ENCODE measurements at regions not wholly inside any gene's neighbourhood (a gene's known extent, or its start where the extent isn't known, plus 50 kb on each side); places are given as distances from the start of the nearest gene placed in this dataset.

- H3K4me1 ChIP-seq (ENCODE audit: insufficient read depth): no peaks in the 10 kb centered on the region
- no peak overlapping the region for H3K27ac ChIP-seq (ENCODE audit: low read depth)
- no peaks in the 10 kb centered on the region for H3K36me3 ChIP-seq (ENCODE audit: insufficient read depth)
- no peak overlapping the region for H3K4me3 ChIP-seq (ENCODE audit: low read depth, low read length)
- no peak for DNase-seq (ENCODE audit: extremely low spot score)
- 89% methylated on average over 7 of the region's 7 CpGs for WGBS
These were observed 566.7 kb downstream of the CCDC171 start for GRCh38 chr9:16119261-16120230.

- 75% methylated on average over 4 of the region's 4 CpGs for WGBS
- no peak overlapping the region for H3K27ac ChIP-seq (ENCODE audit: low read depth)
- no peaks in the 10 kb centered on the region for H3K36me3 ChIP-seq (ENCODE audit: insufficient read depth)
- H3K4me1 ChIP-seq (ENCODE audit: insufficient read depth): no peaks in the 10 kb centered on the region
- DNase-seq (ENCODE audit: extremely low spot score): no peak
- H3K4me3 ChIP-seq (ENCODE audit: low read depth, low read length): no peak overlapping the region
These were observed 567.4 kb downstream of the CCDC171 start for GRCh38 chr9:16120231-16120641.

- no peak for DNase-seq (ENCODE audit: extremely low spot score)
- H3K4me1 ChIP-seq (ENCODE audit: insufficient read depth): no peaks in the 10 kb centered on the region
- H3K36me3 ChIP-seq (ENCODE audit: insufficient read depth): no peaks in the 10 kb centered on the region
- H3K4me3 ChIP-seq (ENCODE audit: low read depth, low read length): no peak overlapping the region
- WGBS: 94% methylated on average over 7 of the region's 7 CpGs
- H3K27ac ChIP-seq (ENCODE audit: low read depth): no peak overlapping the region
These were observed 567.9 kb downstream of the CCDC171 start for GRCh38 chr9:16120727-16121126.

GRCh38 chr9:16121168-16121567 lies 568.3 kb downstream of the CCDC171 start:
- Histone ChIP-seq H3K27ac (ENCODE audit: low read depth) (no peak overlapping the region), H3K4me3 (ENCODE audit: low read depth, low read length) (no peak overlapping the region), H3K4me1 (ENCODE audit: insufficient read depth) (no peaks in the 10 kb centered on the region), H3K36me3 (ENCODE audit: insufficient read depth) (no peaks in the 10 kb centered on the region)
- 87% methylated on average over 9 of the region's 9 CpGs for WGBS
- no peak for DNase-seq (ENCODE audit: extremely low spot score)

- Histone ChIP-seq H3K4me3 (ENCODE audit: low read depth, low read length) (no peak overlapping the region), H3K27ac (ENCODE audit: low read depth) (no peak overlapping the region), H3K4me1 (ENCODE audit: insufficient read depth) (no peaks in the 10 kb centered on the region), H3K36me3 (ENCODE audit: insufficient read depth) (no peaks in the 10 kb centered on the region)
- 77% methylated on average over 7 of the region's 7 CpGs for WGBS
- no peak for DNase-seq (ENCODE audit: extremely low spot score)
These were observed 568.9 kb downstream of the CCDC171 start for GRCh38 chr9:16121601-16122286.

- Histone ChIP-seq H3K27ac (ENCODE audit: low read depth) (no peak overlapping the region), H3K4me1 (ENCODE audit: insufficient read depth) (no peaks in the 10 kb centered on the region), H3K36me3 (ENCODE audit: insufficient read depth) (no peaks in the 10 kb centered on the region), H3K4me3 (ENCODE audit: low read depth, low read length) (no peak overlapping the region)
- no peak for DNase-seq (ENCODE audit: extremely low spot score)
- WGBS: 95% methylated on average over 2 of the region's 2 CpGs
These were observed 572.8 kb downstream of the CCDC171 start for GRCh38 chr9:16125629-16126028.

- H3K4me3 ChIP-seq (ENCODE audit: low read depth, low read length): no peak overlapping the region
These were observed 573.2 kb downstream of the CCDC171 start for GRCh38 chr9:16126042-16126441.

GRCh38 chr9:16128003-16128402 lies 575.2 kb downstream of the CCDC171 start:
- H3K36me3 ChIP-seq (ENCODE audit: insufficient read depth): no peaks in the 10 kb centered on the region
- H3K4me1 ChIP-seq (ENCODE audit: insufficient read depth): no peaks in the 10 kb centered on the region
- no peak for DNase-seq (ENCODE audit: extremely low spot score)
- H3K4me3 ChIP-seq (ENCODE audit: low read depth, low read length): no peak overlapping the region
- WGBS: 95% methylated on average over 6 of the region's 6 CpGs
- no peak overlapping the region for H3K27ac ChIP-seq (ENCODE audit: low read depth)

More at GRCh38 chr9:16126042-16126441, 573.2 kb downstream of the CCDC171 start:
- no peaks in the 10 kb centered on the region for H3K4me1 ChIP-seq (ENCODE audit: insufficient read depth)
- DNase-seq (ENCODE audit: extremely low spot score): no peak
- WGBS: 75% methylated on average over 2 of the region's 2 CpGs
- H3K27ac ChIP-seq (ENCODE audit: low read depth): no peak overlapping the region
- H3K36me3 ChIP-seq (ENCODE audit: insufficient read depth): no peaks in the 10 kb centered on the region

GRCh38 chr9:16131264-16131663 lies 578.4 kb downstream of the CCDC171 start:
- H3K36me3 ChIP-seq (ENCODE audit: insufficient read depth): no peaks in the 10 kb centered on the region
- H3K4me3 ChIP-seq (ENCODE audit: low read depth, low read length): no peak overlapping the region
- 88% methylated on average over 6 of the region's 6 CpGs for WGBS
- DNase-seq (ENCODE audit: extremely low spot score): no peak
- H3K27ac ChIP-seq (ENCODE audit: low read depth): no peak overlapping the region
- no peaks in the 10 kb centered on the region for H3K4me1 ChIP-seq (ENCODE audit: insufficient read depth)

GRCh38 chr9:16132513-16132912 lies 579.7 kb downstream of the CCDC171 start:
- Histone ChIP-seq H3K4me3 (ENCODE audit: low read depth, low read length) (no peak overlapping the region), H3K36me3 (ENCODE audit: insufficient read depth) (no peaks in the 10 kb centered on the region), H3K4me1 (ENCODE audit: insufficient read depth) (no peaks in the 10 kb centered on the region), H3K27ac (ENCODE audit: low read depth) (no peak overlapping the region)
- 91% methylated on average over 6 of the region's 6 CpGs for WGBS
- DNase-seq (ENCODE audit: extremely low spot score): no peak

- no peak for DNase-seq (ENCODE audit: extremely low spot score)
- Histone ChIP-seq H3K36me3 (ENCODE audit: insufficient read depth) (no peaks in the 10 kb centered on the region), H3K4me3 (ENCODE audit: low read depth, low read length) (no peak overlapping the region), H3K4me1 (ENCODE audit: insufficient read depth) (no peaks in the 10 kb centered on the region), H3K27ac (ENCODE audit: low read depth) (no peak overlapping the region)
These were observed 580.2 kb downstream of the CCDC171 start for GRCh38 chr9:16133032-16133431.

GRCh38 chr9:16133556-16134227 lies 580.8 kb downstream of the CCDC171 start:
- Histone ChIP-seq H3K36me3 (ENCODE audit: insufficient read depth) (no peaks in the 10 kb centered on the region), H3K27ac (ENCODE audit: low read depth) (no peak overlapping the region), H3K4me3 (ENCODE audit: low read depth, low read length) (no peak overlapping the region), H3K4me1 (ENCODE audit: insufficient read depth) (no peaks in the 10 kb centered on the region)
- 48% methylated on average over 19 of the region's 19 CpGs for WGBS
- DNase-seq (ENCODE audit: extremely low spot score): no peak

- H3K4me3 ChIP-seq (ENCODE audit: low read depth, low read length): no peak overlapping the region
- no peak overlapping the region for H3K27ac ChIP-seq (ENCODE audit: low read depth)
- no peak for DNase-seq (ENCODE audit: extremely low spot score)
- no peaks in the 10 kb centered on the region for H3K4me1 ChIP-seq (ENCODE audit: insufficient read depth)
- WGBS: 92% methylated on average over 4 of the region's 4 CpGs
- H3K36me3 ChIP-seq (ENCODE audit: insufficient read depth): no peaks in the 10 kb centered on the region
These were observed 581.5 kb downstream of the CCDC171 start for GRCh38 chr9:16134351-16134750.
